Hepatocyte (in vitro differentiated cells): ENCODE measurements at regions not wholly inside any gene's neighbourhood (a gene's known extent, or its start where the extent isn't known, plus 50 kb on each side); places are given as distances from the start of the nearest gene placed in this dataset.
"Not testable (repeated sequence)": the region's sequence is repeated elsewhere in the genome, so short reads cannot be mapped to it uniquely, and the experiment has no call there.

Experiments
- DNase-seq: peaks from one replicate; pipeline ENCODE4 v3.0.0-alpha.2; 2016; ENCODE audit warnings: low spot score
- H2AFZ ChIP-seq: fragments of 200-600 bp; sonication (generic); 2 replicates; pipeline ENCODE4 v1.6.0; 2016; ENCODE audit warnings: antibody characterized with exemption, mild to moderate bottlenecking
- H3K27ac ChIP-seq: fragments of 200-600 bp; sonication (generic); 2 replicates; pipeline ENCODE4 v1.5.1; 2016; ENCODE audit warnings: mild to moderate bottlenecking
- H3K27me3 ChIP-seq: fragments of 200-600 bp; sonication (generic); 2 replicates; pipeline ENCODE4 v1.6.1; 2016
- H3K36me3 ChIP-seq: fragments of 200-600 bp; sonication (generic); replicated peaks from 2 replicates; pipeline ENCODE4 v1.5.1; 2016; ENCODE audit warnings: low read depth; ENCODE audit not compliant: insufficient read depth
- H3K4me1 ChIP-seq: fragments of 200-600 bp; sonication (generic); 2 replicates; pipeline ENCODE4 v1.5.1; 2016; ENCODE audit warnings: mild to moderate bottlenecking, moderate library complexity; ENCODE audit not compliant: insufficient read depth
- H3K4me2 ChIP-seq: fragments of 200-600 bp; sonication (generic); 2 replicates; pipeline ENCODE4 v1.6.0; 2016
- H3K4me3 ChIP-seq: fragments of 200-600 bp; sonication (generic); 2 replicates; pipeline ENCODE4 v1.5.1; 2016; ENCODE audit warnings: mild to moderate bottlenecking
- H3K79me2 ChIP-seq: fragments of 200-600 bp; sonication (generic); 2 replicates; pipeline ENCODE4 v1.6.0; 2017; ENCODE audit warnings: mild to moderate bottlenecking
- H3K9me2 ChIP-seq: fragments of 200-600 bp; sonication (generic); replicated peaks from 2 replicates; pipeline ENCODE4 v1.6.0; 2017; ENCODE audit warnings: mild to moderate bottlenecking; ENCODE audit not compliant: insufficient read depth
- H3K9me3 ChIP-seq: fragments of 200-600 bp; sonication (generic); 2 replicates; pipeline ENCODE4 v1.5.1; 2016; ENCODE audit warnings: low read depth, mild to moderate bottlenecking
- H4K20me1 ChIP-seq: fragments of 200-600 bp; sonication (generic); 2 replicates; pipeline ENCODE4 v1.6.0; 2016; ENCODE audit warnings: mild to moderate bottlenecking; ENCODE audit not compliant: insufficient read depth, poor library complexity, severe bottlenecking
- EZH2 ChIP-seq: fragments of 200-600 bp; sonication (generic); IDR thresholded peaks from 2 replicates; pipeline ENCODE4 v1.6.1; 2016; ENCODE audit warnings: antibody characterized with exemption, mild to moderate bottlenecking, borderline replicate concordance
- EZH2phosphoT487 ChIP-seq: fragments of 200-600 bp; sonication (generic); IDR thresholded peaks from one replicate; pipeline ENCODE4 v1.6.1; 2018; ENCODE audit warnings: antibody characterized with exemption, mild to moderate bottlenecking, low read depth, moderate library complexity; ENCODE audit not compliant: unreplicated experiment, severe bottlenecking
- WGBS: methylation state at CpG from one replicate; pipeline ENCODE4 v1.1.6; 2016; ENCODE audit warnings: low lambda C conversion rate; ENCODE audit errors: missing lambda C conversion rate; 5-methylcytosine and 5-hydroxymethylcytosine counted together
- TF ChIP-seq, protein P1 (sequence below): fragments of 200-600 bp; sonication (generic); IDR thresholded peaks from 2 replicates; pipeline ENCODE4 v1.5.1; 2016; ENCODE audit warnings: antibody characterized with exemption, mild to moderate bottlenecking; ENCODE audit not compliant: poor library complexity

DNA sequence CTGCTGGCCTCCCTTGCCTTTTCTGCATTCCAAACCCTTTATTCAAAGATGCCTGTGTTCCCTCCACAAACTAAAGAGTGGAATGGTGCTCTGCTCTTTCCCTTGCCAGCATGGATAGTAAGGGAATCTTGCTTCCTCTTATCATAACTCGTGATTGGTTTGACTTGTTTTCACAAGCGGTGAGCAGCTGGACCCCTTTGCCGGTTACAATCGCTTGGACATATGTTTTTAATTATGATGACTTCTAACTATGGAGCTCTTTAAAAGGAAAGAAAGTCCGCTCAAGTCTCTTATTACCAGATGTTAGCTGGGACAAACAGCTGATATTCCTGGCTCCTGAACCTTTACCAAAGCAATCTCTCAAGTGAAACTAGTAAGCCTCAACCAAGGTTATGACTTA is 1094.7 kb downstream of the UQCRFS1 start:
- DNase-seq, result no peak
- WGBS, result 53% methylated on average over 5 of the region's 5 CpGs
- Histone ChIP-seq H3K9me3 (no peaks in the 10 kb centered on the region), H3K27ac (no peak overlapping the region), H3K4me2 (no peak overlapping the region), H3K36me3 (no peaks in the 10 kb centered on the region), H3K4me3 (no peak overlapping the region), H3K9me2 (no peaks in the 10 kb centered on the region), H2AFZ (no peak overlapping the region), H3K79me2 (no peaks in the 10 kb centered on the region), H4K20me1 (no peaks in the 10 kb centered on the region), H3K4me1 (no peaks in the 10 kb centered on the region), H3K27me3 (no peaks in the 10 kb centered on the region)
- TF ChIP-seq, protein P1, sequence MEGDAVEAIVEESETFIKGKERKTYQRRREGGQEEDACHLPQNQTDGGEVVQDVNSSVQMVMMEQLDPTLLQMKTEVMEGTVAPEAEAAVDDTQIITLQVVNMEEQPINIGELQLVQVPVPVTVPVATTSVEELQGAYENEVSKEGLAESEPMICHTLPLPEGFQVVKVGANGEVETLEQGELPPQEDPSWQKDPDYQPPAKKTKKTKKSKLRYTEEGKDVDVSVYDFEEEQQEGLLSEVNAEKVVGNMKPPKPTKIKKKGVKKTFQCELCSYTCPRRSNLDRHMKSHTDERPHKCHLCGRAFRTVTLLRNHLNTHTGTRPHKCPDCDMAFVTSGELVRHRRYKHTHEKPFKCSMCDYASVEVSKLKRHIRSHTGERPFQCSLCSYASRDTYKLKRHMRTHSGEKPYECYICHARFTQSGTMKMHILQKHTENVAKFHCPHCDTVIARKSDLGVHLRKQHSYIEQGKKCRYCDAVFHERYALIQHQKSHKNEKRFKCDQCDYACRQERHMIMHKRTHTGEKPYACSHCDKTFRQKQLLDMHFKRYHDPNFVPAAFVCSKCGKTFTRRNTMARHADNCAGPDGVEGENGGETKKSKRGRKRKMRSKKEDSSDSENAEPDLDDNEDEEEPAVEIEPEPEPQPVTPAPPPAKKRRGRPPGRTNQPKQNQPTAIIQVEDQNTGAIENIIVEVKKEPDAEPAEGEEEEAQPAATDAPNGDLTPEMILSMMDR, result no peak
- TF ChIP-seq EZH2phosphoT487, result no peak
- no peak for TF ChIP-seq EZH2

DNA sequence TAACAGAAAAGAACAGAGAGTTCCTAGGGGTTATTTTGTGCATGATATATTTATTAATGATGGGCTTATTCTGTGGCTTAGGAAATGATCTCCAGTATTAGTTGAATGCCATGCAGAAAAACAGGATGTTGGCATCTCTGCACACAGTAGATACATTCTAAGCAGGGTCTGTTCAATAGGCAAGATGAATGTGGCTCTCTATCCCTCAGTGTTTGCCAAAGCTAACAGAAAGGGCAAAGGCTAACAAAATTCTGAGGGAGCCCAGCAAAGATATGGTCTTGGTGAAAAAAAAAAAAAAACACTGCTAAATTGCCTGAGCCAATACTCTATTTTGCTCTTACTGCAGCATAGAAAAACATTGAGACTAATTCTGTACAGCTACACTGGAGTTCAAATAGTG is 1095.8 kb downstream of the UQCRFS1 start:
- Histone ChIP-seq H3K9me3 (no peaks in the 10 kb centered on the region), H3K4me2 (no peak overlapping the region), H3K4me3 (no peak overlapping the region), H3K4me1 (no peaks in the 10 kb centered on the region), H4K20me1 (no peaks in the 10 kb centered on the region), H2AFZ (no peak overlapping the region), H3K27ac (no peak overlapping the region), H3K9me2 (no peaks in the 10 kb centered on the region), H3K27me3 (no peaks in the 10 kb centered on the region), H3K79me2 (no peaks in the 10 kb centered on the region), H3K36me3 (no peaks in the 10 kb centered on the region)
- no peak for DNase-seq
- TF ChIP-seq, protein P1, result no peak
- TF ChIP-seq EZH2 (no peak), EZH2phosphoT487 (no peak)

DNA sequence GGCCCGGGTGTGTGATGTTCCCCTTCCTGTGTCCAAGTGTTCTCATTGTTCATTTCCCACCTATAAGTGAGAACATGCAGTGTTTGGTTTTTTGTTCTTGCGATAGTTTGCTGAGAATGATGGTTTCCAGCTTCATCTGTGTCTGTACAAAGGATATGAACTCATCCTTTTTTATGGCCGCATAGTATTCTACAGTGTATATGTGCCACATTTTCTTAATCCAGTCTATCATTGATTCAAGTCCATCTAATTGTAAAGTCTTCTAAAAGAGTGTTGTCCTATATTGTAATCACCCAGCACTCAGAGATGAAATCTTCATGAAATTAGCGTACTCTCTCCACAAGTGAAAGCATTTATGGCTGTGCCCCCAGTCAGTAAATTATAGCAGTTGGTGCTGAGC is 1096.6 kb downstream of the UQCRFS1 start:
- H2AFZ ChIP-seq, H3K4me1 ChIP-seq, H3K79me2 ChIP-seq, H3K4me3 ChIP-seq, H3K36me3 ChIP-seq, DNase-seq, H4K20me1 ChIP-seq, H3K9me3 ChIP-seq, H3K4me2 ChIP-seq, H3K9me2 ChIP-seq, H3K27ac ChIP-seq, H3K27me3 ChIP-seq: not testable (repeated sequence)
- 98% methylated on average over 4 of the region's 4 CpGs for WGBS

DNA sequence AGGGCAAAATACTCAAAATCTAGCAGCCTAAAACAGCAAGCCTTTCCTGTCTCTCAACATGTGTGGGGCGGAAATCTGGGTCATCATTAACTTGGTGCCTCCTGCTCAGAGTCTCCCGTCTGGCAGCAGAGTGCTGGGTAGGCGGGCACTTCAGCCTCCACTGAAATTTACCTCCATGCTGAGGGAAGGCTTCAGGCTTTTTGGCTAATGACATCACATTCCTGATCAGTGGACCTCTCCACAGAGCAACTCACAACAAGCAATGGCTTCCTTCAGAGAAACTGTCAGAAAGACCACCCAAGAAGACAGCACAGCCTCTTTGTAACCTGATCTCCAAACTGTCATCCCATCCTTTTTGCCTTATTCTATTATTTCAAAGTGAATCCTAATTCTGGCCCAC is 1109.0 kb downstream of the UQCRFS1 start:
- H3K27me3 ChIP-seq, result no peaks in the 10 kb centered on the region
- H3K27ac ChIP-seq, result no peak overlapping the region
- no peak overlapping the region for H3K4me2 ChIP-seq
- H2AFZ ChIP-seq, result no peak overlapping the region
- H3K4me1 ChIP-seq, result no peaks in the 10 kb centered on the region
- DNase-seq, result no peak
- no peak overlapping the region for H3K4me3 ChIP-seq
- H3K9me3 ChIP-seq, result no peaks in the 10 kb centered on the region
- TF ChIP-seq EZH2, result no peak
- TF ChIP-seq, protein P1, result no peak
- TF ChIP-seq EZH2phosphoT487, result no peak
- 59% methylated on average over 3 of the region's 3 CpGs for WGBS
- H4K20me1 ChIP-seq, result no peaks in the 10 kb centered on the region
- no peaks in the 10 kb centered on the region for H3K79me2 ChIP-seq
- H3K9me2 ChIP-seq, result no peaks in the 10 kb centered on the region
- H3K36me3 ChIP-seq, result no peaks in the 10 kb centered on the region

DNA sequence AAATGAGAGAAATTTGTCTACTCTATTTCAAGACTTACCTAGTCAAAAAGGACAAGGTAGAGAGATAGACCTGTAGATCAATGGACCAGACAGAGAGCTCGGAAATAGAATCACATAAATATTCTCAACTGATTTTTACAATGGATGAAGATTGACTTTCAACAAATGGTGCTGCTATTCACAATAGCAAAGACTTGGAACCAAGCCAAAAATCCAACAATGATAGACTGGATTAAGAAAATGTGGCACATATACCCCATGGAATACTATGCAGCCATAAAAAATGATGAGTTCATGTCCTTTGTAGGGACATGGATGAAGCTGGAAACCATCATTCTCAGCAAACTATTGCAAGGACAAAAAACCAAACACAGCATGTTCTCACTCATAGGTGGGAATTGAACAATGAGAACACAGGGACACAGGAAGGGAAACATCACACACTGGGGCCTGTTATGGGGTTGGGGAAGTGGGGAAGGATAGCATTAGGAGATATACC is 1128.2 kb downstream of the UQCRFS1 start:
- not testable (repeated sequence) for H3K79me2 ChIP-seq, H3K27ac ChIP-seq, H3K4me1 ChIP-seq, H3K4me2 ChIP-seq, H3K9me3 ChIP-seq, H2AFZ ChIP-seq, DNase-seq, H4K20me1 ChIP-seq, H3K36me3 ChIP-seq, H3K4me3 ChIP-seq, H3K27me3 ChIP-seq, H3K9me2 ChIP-seq
- WGBS, result 100% methylated on average over 1 of the region's 1 CpG
